GM19467 (cell line): ENCODE measurements at regions not wholly inside any gene's neighbourhood (a gene's known extent, or its start where the extent isn't known, plus 50 kb on each side); places are given as distances from the start of the nearest gene placed in this dataset.

Experiments used
- ATAC-seq: cut with Tn5 transposase; IDR thresholded peaks from one replicate; pipeline ENCODE4 v1.9.1; 2021; ENCODE audit warnings: mild to moderate bottlenecking, moderate library complexity; ENCODE audit not compliant: unreplicated experiment

DNA sequence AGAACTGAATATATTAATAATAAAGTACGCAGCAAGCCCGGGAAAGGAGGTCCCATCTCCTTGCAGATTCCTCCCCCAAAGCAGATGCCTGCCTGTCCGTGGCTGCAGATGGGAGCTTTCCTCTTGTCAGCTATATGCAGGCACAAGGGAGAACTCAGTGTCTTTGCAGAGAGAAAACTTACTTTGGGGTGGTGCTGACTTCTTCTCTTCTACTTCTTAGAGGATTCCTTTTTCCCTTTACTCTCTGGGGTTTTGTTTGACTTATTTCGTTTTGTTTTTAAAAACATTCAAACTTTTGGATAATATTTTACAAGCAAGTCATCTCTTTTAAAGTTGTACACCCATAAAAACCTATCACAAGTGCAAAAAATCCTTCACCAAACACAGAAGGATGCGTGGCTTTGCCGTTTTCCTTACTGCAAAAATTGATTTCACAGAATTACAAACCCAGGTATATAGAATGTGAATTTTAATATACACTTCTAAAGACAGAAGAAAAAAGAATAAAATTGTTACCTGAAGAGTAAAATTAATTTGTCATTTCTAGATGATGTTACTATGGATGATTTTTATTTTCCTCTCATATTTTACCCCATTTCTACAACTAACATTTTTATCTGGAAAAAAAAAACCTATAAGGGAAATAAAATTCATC lies 65.3 kb upstream of the IGF1R start:
- ATAC-seq, result no peak

DNA sequence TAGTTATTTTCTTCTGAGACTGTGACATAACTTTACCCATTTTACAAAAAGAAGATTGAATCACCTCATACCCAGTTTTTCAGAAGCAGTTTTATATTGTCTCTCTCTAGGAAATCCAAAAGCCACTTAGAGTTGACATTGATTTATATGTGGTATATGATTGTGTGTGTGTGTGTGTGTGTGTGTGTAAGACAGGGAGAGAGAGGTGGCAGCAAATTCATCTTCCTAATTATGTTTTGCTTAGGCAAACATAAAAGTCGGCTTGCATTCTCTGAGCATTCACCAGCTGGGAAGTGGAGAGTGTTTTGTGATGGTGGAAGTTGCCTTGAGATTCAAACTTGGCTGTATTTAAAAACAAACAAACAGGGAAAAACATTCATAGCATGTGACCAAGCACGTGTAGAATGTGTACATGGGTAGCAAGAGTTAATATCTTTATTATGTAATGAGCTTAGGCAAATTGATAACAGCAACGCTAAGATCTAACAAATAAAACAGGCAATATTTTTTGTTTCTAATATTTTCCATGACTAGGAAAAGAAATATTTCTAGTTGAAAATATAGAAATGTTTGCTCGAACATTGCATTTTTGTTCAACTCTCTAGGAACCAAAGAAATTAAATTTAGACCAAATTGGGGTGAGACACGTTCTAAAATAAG lies 64.4 kb upstream of the IGF1R start:
- no peak for ATAC-seq

DNA sequence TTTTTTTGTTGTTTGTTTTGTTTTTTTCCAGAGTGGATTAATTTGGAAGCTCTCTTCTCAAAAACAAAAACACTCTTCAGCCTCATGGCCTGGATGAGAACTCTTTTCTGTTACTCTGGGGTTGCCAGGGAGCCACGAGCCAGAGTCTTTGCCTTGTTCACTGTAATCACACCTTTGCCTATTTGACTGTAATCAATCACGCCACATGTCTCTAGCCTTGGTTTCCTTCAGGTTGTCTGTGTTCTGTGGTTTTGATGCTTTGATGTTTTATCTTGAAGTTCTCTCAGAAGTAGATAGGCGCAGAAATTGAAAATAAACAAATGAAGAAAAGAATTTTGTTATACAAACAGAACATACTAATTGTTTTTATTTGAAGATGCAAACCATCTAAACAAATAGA lies 62.3 kb upstream of the IGF1R start:
- no peak for ATAC-seq

DNA sequence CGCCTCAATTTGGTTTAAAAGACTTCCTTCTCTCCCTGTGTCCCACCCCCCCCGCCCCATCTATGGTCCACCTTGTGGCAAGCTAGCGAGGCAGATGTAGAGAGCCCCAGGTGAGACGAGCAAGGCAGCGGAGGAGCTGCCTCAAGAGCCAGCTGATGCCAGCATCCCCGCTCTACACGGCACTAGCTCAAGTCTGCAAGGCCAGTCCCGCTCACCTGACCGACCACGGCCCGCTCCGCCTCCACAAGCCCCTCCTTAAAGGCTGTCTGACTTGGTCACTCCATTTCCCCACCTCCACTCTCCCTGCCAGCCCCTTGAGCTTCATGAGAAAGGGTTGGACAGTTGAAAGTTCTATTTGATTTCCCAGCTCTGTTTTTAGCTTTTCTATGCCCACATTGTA lies 56.2 kb upstream of the IGF1R start:
- ATAC-seq, result no peak

DNA sequence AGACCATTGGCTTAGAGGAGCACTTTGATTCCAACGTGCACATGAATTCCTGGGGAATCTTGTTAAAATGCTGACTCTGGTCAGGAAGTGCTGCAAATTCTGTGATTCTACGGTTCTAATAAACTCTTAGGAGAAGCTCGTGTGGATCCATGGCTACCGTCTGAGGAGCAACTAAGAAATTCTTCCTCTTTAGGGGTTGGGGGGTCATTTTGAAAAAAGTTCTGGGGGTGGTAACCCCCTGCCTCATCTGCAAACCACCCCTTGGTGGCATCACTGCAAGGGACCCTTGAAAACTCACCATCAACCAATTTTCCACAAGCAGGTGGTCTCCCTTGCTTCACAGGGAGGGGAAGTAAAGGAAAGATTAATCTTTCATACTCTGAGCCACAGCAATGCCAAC lies 52.2 kb upstream of the IGF1R start:
- no peak for ATAC-seq

DNA sequence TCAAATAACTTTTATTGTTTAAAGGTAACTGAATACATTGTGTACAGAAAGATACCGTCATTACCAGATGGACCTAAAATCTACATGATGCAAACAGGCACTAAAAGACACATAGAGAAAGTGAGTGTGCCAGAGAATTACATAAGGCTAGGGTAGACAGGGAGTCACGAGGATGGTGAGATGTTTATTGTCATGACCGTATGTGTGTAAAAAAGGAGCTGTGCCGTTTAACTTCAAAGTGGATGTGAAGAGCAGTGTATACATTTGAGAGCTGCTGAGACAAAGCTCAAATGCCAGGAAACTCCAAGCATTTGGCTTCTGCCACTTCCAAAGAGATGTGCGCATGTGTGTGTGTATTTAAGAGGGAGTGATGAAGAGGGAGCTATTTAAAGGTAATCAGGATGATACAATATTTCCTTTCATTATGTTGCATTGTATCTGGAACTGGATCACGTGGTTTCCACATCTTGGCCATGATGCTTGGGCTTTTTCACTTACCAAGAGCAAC lies 51.4 kb upstream of the IGF1R start:
- no peak for ATAC-seq

DNA sequence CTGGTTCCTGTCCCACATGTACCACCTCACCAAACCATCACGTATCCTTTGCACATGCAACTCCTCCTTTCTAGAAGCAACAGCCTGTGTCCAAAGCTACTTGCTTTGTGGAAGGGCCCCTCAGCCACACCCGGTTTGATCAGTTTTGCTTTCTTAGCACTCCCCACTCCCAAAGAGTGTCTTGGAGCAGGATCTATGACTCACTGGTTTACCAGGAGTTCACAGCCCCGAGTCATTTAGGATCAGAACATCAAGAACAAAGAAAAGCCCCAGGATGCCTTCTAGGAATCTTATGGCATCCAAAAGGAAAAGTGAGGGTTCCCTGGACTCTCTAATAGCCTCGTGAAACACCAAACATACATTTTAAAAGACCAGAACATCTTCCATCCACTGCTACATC lies 50.7 kb upstream of the IGF1R start:
- no peak for ATAC-seq
